Hematopoietic multipotent progenitor cell (in vitro differentiated cells): ENCODE measurements at regions not wholly inside any gene's neighbourhood (a gene's known extent, or its start where the extent isn't known, plus 50 kb on each side); places are given as distances from the start of the nearest gene placed in this dataset.
"Not testable (repeated sequence)": the region's sequence is repeated elsewhere in the genome, so short reads cannot be mapped to it uniquely, and the experiment has no call there.

ENCODE experiments used
- DNase-seq, 3 donors: peaks; one replicate each; pipeline ENCODE4 v3.0.0-alpha.2; 2011 to 2015; ENCODE audit warnings: low read depth in 2 of 3, low spot score in 2 of 3

GRCh38 chr4:146124023-146124680 lies 51.4 kb upstream of the LSM6 start:
- DNase-seq, result no peak

GRCh38 chr4:146123231-146123630 lies 52.3 kb upstream of the LSM6 start:
- no peak for DNase-seq

- no peak for DNase-seq
Measured at GRCh38 chr4:146122398-146122797, 53.1 kb upstream of the LSM6 start.

GRCh38 chr4:146121757-146122156 lies 53.8 kb upstream of the LSM6 start:
- DNase-seq, result no peak

GRCh38 chr4:146119845-146120404 lies 55.6 kb upstream of the LSM6 start:
- DNase-seq, result no peak

GRCh38 chr4:146114066-146114465 lies 61.5 kb upstream of the LSM6 start:
- DNase-seq, result no peak

GRCh38 chr4:146113171-146113570 lies 62.3 kb upstream of the LSM6 start:
- no peak for DNase-seq

- no peak for DNase-seq
Measured at GRCh38 chr4:146112389-146112788, 63.1 kb upstream of the LSM6 start.

GRCh38 chr4:146110871-146111485 lies 64.5 kb upstream of the LSM6 start:
- no peak for DNase-seq

- DNase-seq, result no peak
Measured at GRCh38 chr4:146108756-146109155, 66.8 kb upstream of the LSM6 start.

- no peak for DNase-seq
Measured at GRCh38 chr4:146107587-146108240, 67.8 kb upstream of the LSM6 start.

GRCh38 chr4:146105464-146105863 lies 70.1 kb upstream of the LSM6 start:
- DNase-seq, result no peak

GRCh38 chr4:146104541-146104940 lies 71.0 kb upstream of the LSM6 start:
- no peak for DNase-seq

GRCh38 chr4:146104052-146104451 lies 71.5 kb upstream of the LSM6 start:
- not testable (repeated sequence) for DNase-seq

GRCh38 chr4:146099585-146099984 lies 75.9 kb upstream of the LSM6 start:
- DNase-seq, result no peak

- DNase-seq, result no peak
Measured at GRCh38 chr4:146098978-146099377, 76.5 kb upstream of the LSM6 start.

GRCh38 chr4:146098397-146098796 lies 77.1 kb upstream of the LSM6 start:
- DNase-seq, result no peak

- no peak for DNase-seq
Measured at GRCh38 chr4:146096371-146096770, 79.1 kb upstream of the LSM6 start.

GRCh38 chr4:146095860-146096259 lies 79.7 kb upstream of the LSM6 start:
- no peak for DNase-seq

- DNase-seq, result peak in 2 of 3 donors; percentile 4 to 38
Measured at GRCh38 chr4:146095091-146095690, 80.3 kb upstream of the LSM6 start.

- no peak for DNase-seq
Measured at GRCh38 chr4:146088690-146089089, 86.8 kb upstream of the LSM6 start.
